Tibial nerve (tissue), 4 donors: ENCODE measurements at regions not wholly inside any gene's neighbourhood (a gene's known extent, or its start where the extent isn't known, plus 50 kb on each side); places are given as distances from the start of the nearest gene placed in this dataset.

Source experiments
- DNase-seq, 2 donors: peaks; one replicate each; pipeline ENCODE4 v3.0.0-alpha.2; 2019; ENCODE audit warnings: low spot score in 2 of 2
- H3K27ac ChIP-seq, 4 donors: fragments of 200-600 bp; sonication (generic) in 3 of 4; one replicate each; pipeline ENCODE4 v1.5.1; 2017 to 2019; ENCODE audit warnings: mild to moderate bottlenecking in 1 of 4
- H3K27me3 ChIP-seq, 2 donors: fragments of 200-600 bp; sonication (generic) in 1 of 2; one replicate each; pipeline versions ENCODE4 v1.5.1 to v1.6.0; 2017 to 2019
- H3K36me3 ChIP-seq, 3 donors: fragments of 200-600 bp; sonication (generic); one replicate each; pipeline ENCODE4 v1.5.1; 2018 to 2019
- H3K4me1 ChIP-seq, 4 donors: fragments of 200-600 bp; sonication (generic) in 3 of 4; one replicate each; pipeline ENCODE4 v1.5.1; 2017 to 2019
- H3K4me3 ChIP-seq, 4 donors: fragments of 200-600 bp; sonication (generic) in 3 of 4; one replicate each; pipeline ENCODE4 v1.5.1; 2017 to 2019; ENCODE audit warnings: mild to moderate bottlenecking in 1 of 4, moderate library complexity in 1 of 4
- H3K9me3 ChIP-seq, 4 donors: fragments of 200-600 bp; sonication (generic) in 3 of 4; one replicate each; pipeline ENCODE4 v1.5.1; 2017 to 2019
- EP300 ChIP-seq, 2 donors: sonication (generic); formaldehyde crosslinking; IDR thresholded peaks; one replicate each; pipeline ENCODE4 v1.6.1; 2017; ENCODE audit warnings: antibody characterized with exemption in 2 of 2, mild to moderate bottlenecking in 1 of 2
- POLR2A ChIP-seq, 2 donors: fragments of 450-650 bp; IDR thresholded peaks; one replicate each; pipeline ENCODE4 v1.6.1; 2017; ENCODE audit warnings: antibody characterized with exemption in 2 of 2, mild to moderate bottlenecking in 2 of 2, moderate library complexity in 2 of 2
- WGBS, 2 donors: methylation state at CpG; one replicate each; pipeline ENCODE4 v1.1.5; 2018; 5-methylcytosine and 5-hydroxymethylcytosine counted together
- TF ChIP-seq, protein P1 (sequence below), 5 experiments: fragments of 200-600 bp in 3 of 5; fragments of 450-650 bp in 2 of 5; sonication (generic) in 3 of 5; IDR thresholded peaks; one replicate each; pipeline ENCODE4 v1.5.1; 2016 to 2019; ENCODE audit warnings: antibody characterized with exemption in 5 of 5, mild to moderate bottlenecking in 3 of 5, moderate library complexity in 2 of 5

DNA sequence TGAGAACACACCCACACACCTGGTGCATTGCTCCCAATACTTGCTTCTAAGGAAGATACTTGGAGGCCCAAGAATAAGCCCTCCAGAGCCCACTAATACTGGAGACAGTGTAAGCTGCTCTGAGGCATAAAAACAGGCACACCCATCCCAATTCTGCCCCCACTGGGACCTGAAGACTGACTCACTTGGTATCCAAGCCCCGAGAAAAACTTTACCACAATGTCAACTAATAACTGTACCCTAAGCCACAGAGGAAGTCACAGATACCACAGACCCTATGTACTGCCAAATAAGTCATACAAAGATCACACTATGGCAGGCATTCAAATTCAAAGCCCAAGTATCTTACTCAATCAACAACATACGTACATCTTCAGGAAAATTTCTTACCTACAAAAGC lies 398.2 kb upstream of the SPANXN1 start:
- Histone ChIP-seq H3K4me1 (no peaks in the 10 kb centered on the region), H3K36me3 (no peaks in the 10 kb centered on the region), H3K27me3 (no peaks in the 10 kb centered on the region), H3K9me3 (peaks cover 0 to 7% (median 0%) of the 10 kb centered on the region in 4 donors), H3K4me3 (no peak overlapping the region), H3K27ac (no peak overlapping the region)
- WGBS, 2 donors = 70 to 81% methylated on average over 2 of the region's 2 CpGs
- TF ChIP-seq, protein P1, sequence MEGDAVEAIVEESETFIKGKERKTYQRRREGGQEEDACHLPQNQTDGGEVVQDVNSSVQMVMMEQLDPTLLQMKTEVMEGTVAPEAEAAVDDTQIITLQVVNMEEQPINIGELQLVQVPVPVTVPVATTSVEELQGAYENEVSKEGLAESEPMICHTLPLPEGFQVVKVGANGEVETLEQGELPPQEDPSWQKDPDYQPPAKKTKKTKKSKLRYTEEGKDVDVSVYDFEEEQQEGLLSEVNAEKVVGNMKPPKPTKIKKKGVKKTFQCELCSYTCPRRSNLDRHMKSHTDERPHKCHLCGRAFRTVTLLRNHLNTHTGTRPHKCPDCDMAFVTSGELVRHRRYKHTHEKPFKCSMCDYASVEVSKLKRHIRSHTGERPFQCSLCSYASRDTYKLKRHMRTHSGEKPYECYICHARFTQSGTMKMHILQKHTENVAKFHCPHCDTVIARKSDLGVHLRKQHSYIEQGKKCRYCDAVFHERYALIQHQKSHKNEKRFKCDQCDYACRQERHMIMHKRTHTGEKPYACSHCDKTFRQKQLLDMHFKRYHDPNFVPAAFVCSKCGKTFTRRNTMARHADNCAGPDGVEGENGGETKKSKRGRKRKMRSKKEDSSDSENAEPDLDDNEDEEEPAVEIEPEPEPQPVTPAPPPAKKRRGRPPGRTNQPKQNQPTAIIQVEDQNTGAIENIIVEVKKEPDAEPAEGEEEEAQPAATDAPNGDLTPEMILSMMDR (IDR thresholded peaks at IDR 0.05) = no peak
- no peak for TF ChIP-seq EP300 (IDR thresholded peaks at IDR 0.05)
- no peak for TF ChIP-seq POLR2A (IDR thresholded peaks at IDR 0.05)
- no peak for DNase-seq

DNA sequence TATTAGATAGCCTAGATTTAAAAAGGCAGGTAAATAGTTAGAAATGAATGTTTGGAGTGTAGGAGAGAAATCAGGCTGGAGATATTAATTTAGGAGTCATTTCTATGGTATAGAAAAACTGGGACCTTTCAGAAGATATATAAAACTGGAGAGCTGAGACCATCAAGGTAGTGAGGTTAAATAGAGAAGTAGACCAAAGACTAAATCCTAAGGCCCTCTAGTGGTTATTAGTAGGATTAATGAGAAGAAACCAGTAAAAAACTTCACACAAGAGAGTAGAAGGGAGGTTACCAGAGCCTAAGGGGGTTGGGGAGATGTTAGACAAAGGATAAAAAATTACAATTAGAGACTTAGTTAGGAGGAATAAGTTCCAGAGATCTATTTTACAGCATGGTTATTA lies 351.0 kb upstream of the SPANXN1 start:
- Histone ChIP-seq H3K36me3 (no peaks in the 10 kb centered on the region), H3K4me3 (no peak overlapping the region), H3K27ac (no peak overlapping the region), H3K9me3 (no peaks in the 10 kb centered on the region), H3K4me1 (no peaks in the 10 kb centered on the region), H3K27me3 (no peaks in the 10 kb centered on the region)
- TF ChIP-seq, protein P1 (IDR thresholded peaks at IDR 0.05) = peak in 1 of 5 experiments; percentile 5
- TF ChIP-seq POLR2A (IDR thresholded peaks at IDR 0.05) = no peak
- DNase-seq = no peak

DNA sequence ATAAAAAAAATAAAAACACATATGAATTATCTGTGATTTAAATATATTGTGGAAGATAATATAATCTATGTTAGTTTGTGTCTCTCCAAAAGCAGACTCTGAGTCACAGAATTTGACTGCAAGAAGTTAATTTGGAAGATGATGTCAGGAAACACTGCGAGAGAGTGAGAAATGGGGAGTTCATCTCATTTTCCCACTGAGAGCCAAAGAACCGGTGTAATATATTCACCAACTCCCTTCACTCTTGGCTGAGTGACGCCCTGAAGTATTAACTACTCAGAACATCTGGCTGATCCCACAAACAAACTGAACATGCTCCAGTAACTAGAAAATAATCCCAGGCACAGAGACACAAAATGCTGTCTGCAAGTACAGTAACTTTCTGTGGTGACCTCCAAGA lies 345.8 kb upstream of the SPANXN1 start:
- 53 to 64% methylated on average over 3 of the region's 3 CpGs for WGBS, 2 donors
- TF ChIP-seq POLR2A (IDR thresholded peaks at IDR 0.05) (no peak), EP300 (IDR thresholded peaks at IDR 0.05) (no peak)
- TF ChIP-seq, protein P1 (IDR thresholded peaks at IDR 0.05) = no peak
- H3K4me3 ChIP-seq = no peak overlapping the region
- H3K9me3 ChIP-seq = no peaks in the 10 kb centered on the region
- DNase-seq = no peak
- H3K27me3 ChIP-seq = no peaks in the 10 kb centered on the region
- H3K4me1 ChIP-seq = no peaks in the 10 kb centered on the region
- no peaks in the 10 kb centered on the region for H3K36me3 ChIP-seq
- no peak overlapping the region for H3K27ac ChIP-seq

DNA sequence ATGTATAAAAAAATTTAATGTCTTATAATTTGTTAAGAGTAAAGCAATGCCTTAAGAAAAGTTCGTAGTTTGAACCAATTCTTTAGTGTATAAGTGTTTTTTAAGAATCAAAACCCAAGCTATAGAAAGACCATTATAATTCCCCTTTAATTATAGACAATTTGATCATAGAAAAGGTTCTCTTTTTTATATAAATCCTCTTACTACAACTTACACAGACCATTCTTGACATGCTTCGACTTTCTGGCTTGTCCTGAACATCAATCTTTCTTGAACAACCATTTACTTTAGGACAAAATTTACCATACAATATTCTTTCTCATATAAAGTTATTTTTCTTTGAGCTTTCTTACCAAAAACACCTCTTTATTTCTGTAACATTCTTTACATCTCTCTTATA lies 330.5 kb upstream of the SPANXN1 start:
- 41 to 62% methylated on average over 2 of the region's 2 CpGs for WGBS, 2 donors
- Histone ChIP-seq H3K36me3 (no peaks in the 10 kb centered on the region), H3K4me1 (no peaks in the 10 kb centered on the region), H3K27me3 (no peaks in the 10 kb centered on the region), H3K4me3 (no peak overlapping the region), H3K27ac (no peak overlapping the region), H3K9me3 (no peaks in the 10 kb centered on the region)
- TF ChIP-seq, protein P1 (IDR thresholded peaks at IDR 0.05) = no peak
- TF ChIP-seq POLR2A (IDR thresholded peaks at IDR 0.05) (no peak), EP300 (IDR thresholded peaks at IDR 0.05) (no peak)
- no peak for DNase-seq

DNA sequence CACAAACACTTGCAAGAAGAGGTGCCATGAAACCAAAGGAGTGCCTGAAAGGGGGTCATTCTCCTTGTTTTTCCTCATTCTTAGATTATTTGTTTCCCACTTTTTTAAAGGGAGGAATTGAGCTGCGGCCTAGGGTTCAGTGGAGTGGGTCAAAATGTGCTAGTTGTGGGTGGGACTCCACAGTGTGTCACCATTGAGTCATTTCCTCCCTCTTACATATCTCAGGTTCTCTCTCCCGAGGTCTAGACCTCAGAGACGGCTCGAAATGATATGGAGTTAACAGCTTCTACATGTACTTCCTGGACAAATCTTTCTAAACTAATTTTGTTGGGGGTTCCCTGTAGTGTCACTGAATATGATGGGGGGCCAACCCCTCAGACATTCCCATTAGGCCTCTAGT lies 328.4 kb upstream of the SPANXN1 start:
- no peaks in the 10 kb centered on the region for H3K36me3 ChIP-seq
- no peak for TF ChIP-seq EP300 (IDR thresholded peaks at IDR 0.05)
- TF ChIP-seq, protein P1 (IDR thresholded peaks at IDR 0.05) = no peak
- no peak for TF ChIP-seq POLR2A (IDR thresholded peaks at IDR 0.05)
- no peaks in the 10 kb centered on the region for H3K4me1 ChIP-seq
- no peaks in the 10 kb centered on the region for H3K27me3 ChIP-seq
- H3K9me3 ChIP-seq = no peaks in the 10 kb centered on the region
- no peak overlapping the region for H3K4me3 ChIP-seq
- WGBS, 2 donors = 70 to 77% methylated on average over 4 of the region's 4 CpGs
- H3K27ac ChIP-seq = no peak overlapping the region
- no peak for DNase-seq
